GM21723 (cell line): ENCODE measurements at regions not wholly inside any gene's neighbourhood (a gene's known extent, or its start where the extent isn't known, plus 50 kb on each side); places are given as distances from the start of the nearest gene placed in this dataset.

Experiments
- ATAC-seq: cut with Tn5 transposase; IDR thresholded peaks from one replicate; pipeline ENCODE4 v1.9.1; 2021; ENCODE audit warnings: mild to moderate bottlenecking, moderate library complexity; ENCODE audit not compliant: unreplicated experiment

- ATAC-seq = no peak
Measured at GRCh38 chr3:22208844-22209243, 457.8 kb upstream of the ZNF385D start.

GRCh38 chr3:22209578-22209977, 458.6 kb upstream of the ZNF385D start:
- no peak for ATAC-seq

- ATAC-seq = no peak
Measured at GRCh38 chr3:22210693-22211092, 459.7 kb upstream of the ZNF385D start.

GRCh38 chr3:22216601-22217000, 465.6 kb upstream of the ZNF385D start:
- ATAC-seq = no peak

- ATAC-seq = no peak
Measured at GRCh38 chr3:22225161-22225560, 474.2 kb upstream of the ZNF385D start.

- ATAC-seq = no peak
Measured at GRCh38 chr3:22228705-22229104, 477.7 kb upstream of the ZNF385D start.

GRCh38 chr3:22231061-22231460, 480.1 kb upstream of the ZNF385D start:
- no peak for ATAC-seq

GRCh38 chr3:22236490-22237270, 485.7 kb upstream of the ZNF385D start:
- ATAC-seq = no peak

- no peak for ATAC-seq
Measured at GRCh38 chr3:22239011-22239410, 488.0 kb upstream of the ZNF385D start.

- ATAC-seq = no peak
Measured at GRCh38 chr3:22241110-22241509, 490.1 kb upstream of the ZNF385D start.

- ATAC-seq = no peak
Measured at GRCh38 chr3:22244761-22245521, 493.9 kb upstream of the ZNF385D start.

GRCh38 chr3:22245811-22246583, 495.0 kb upstream of the ZNF385D start:
- ATAC-seq = no peak

- ATAC-seq = no peak
Measured at GRCh38 chr3:22249658-22250057, 498.6 kb upstream of the ZNF385D start.

- ATAC-seq = no peak
Measured at GRCh38 chr3:22257252-22257651, 506.2 kb upstream of the ZNF385D start.

- no peak for ATAC-seq
Measured at GRCh38 chr3:22262386-22262785, 511.4 kb upstream of the ZNF385D start.

GRCh38 chr3:22263042-22263441, 512.0 kb upstream of the ZNF385D start:
- ATAC-seq = no peak

GRCh38 chr3:22265403-22265802, 514.4 kb upstream of the ZNF385D start:
- ATAC-seq = no peak

GRCh38 chr3:22269831-22270230, 518.8 kb upstream of the ZNF385D start:
- no peak for ATAC-seq

GRCh38 chr3:22276351-22276750, 525.3 kb upstream of the ZNF385D start:
- no peak for ATAC-seq

- ATAC-seq = no peak
Measured at GRCh38 chr3:22284559-22284958, 533.5 kb upstream of the ZNF385D start.

GRCh38 chr3:22288756-22289155, 537.7 kb upstream of the ZNF385D start:
- no peak for ATAC-seq

- no peak for ATAC-seq
Measured at GRCh38 chr3:22292681-22293080, 541.7 kb upstream of the ZNF385D start.
